NCI-H2227 (cell line): ENCODE measurements at regions not wholly inside any gene's neighbourhood (a gene's known extent, or its start where the extent isn't known, plus 50 kb on each side); places are given as distances from the start of the nearest gene placed in this dataset.

ENCODE experiments used
- DNase-seq: peaks from one replicate; lab custom pipeline; 2025; ENCODE audit not compliant: unreplicated experiment; lab: John Stamatoyannopoulos, UW

DNA sequence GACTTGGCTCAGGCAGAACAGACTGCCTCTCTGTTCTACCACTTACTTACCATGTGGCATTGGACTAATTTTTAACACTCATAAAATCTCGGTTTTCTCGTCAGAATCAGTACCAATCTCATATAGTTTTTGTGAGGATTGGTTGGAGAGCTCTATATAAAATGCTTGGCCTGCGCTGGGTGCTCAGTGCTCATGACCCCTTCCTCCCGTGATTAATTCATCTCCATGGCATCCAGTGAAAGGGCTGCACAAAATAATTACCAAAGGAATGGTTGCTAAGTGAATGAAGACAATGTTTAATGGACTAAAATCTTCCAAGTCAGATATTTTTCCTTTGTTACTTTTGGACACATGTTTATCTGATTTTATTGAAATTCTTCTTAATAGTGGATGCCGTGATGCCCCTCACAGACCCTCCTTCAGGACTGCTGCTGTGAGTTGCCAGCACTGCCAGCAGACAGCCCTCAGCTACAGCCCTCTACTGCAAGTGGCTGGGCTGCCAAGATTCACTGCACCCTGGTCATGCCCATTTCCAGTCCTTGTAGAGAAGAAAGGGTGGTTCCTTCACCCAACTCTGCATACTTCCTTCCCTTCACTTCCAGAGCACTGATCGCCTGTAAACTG lies 436.5 kb downstream of the LMO4 start:
- no peak for DNase-seq

GRCh38 chr1:87765681-87766070 lies 437.0 kb downstream of the LMO4 start:
- DNase-seq: no peak

DNA sequence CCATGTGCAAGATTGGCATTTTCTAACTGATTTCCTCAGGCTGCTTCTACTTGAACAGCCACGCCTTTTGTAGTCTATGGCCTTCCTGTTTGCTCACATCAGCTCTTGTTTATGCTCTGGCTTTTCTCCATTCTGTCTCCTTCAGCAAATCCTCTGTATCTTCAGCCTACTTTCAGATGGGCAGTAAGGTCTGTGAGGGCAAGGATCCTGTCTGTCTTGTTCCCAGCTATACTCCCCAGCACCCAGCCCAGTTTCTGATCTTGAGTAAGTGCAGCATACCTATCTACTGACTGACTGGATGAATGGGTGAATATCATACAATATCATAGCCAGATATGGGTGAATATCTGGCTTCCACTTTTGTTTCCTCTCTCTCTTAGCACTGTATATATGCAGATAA lies 438.1 kb downstream of the LMO4 start:
- DNase-seq: no peak

GRCh38 chr1:87778896-87779295 lies 450.2 kb downstream of the LMO4 start:
- peak; percentile 52 for DNase-seq

DNA sequence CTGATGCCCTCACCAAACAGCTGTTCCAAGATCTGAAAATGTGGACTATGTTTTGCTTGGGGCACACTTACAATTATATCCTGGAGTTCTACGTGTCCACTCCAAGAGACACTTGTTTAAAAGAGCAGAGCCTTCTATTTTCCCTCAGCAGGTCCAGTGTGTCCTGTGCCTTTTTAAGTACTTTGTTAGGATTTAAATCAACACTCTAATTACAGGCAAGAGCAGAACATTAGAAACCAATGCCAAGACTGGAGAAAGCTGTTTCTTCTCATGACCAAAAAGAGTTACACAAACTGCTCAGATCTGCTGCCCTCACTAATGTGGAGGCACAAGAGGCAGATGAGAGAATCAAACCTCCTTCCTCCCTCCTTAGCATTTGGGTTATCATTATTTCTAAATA lies 452.9 kb downstream of the LMO4 start:
- no peak for DNase-seq

DNA sequence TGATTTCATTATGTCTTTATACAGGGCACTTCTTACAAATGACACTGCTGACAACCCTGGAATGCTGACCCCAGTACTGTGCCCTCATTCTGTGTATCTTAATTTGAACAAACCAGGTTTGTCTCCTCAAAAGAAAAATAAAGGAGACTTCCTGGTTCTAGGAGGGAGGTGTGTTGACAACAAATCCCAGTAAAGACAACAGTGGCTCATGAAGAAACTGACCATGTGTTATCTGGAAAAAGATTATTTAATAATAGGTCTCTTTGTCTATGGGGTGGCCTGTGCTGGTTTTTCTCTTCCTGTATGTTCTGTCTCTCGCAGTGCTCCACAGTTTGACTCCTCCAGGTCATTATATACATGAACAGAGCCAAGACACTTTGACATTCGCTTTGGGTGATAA lies 454.6 kb downstream of the LMO4 start:
- no peak for DNase-seq

- no peak for DNase-seq
Observed at GRCh38 chr1:87785386-87785785, 456.7 kb downstream of the LMO4 start.

DNA sequence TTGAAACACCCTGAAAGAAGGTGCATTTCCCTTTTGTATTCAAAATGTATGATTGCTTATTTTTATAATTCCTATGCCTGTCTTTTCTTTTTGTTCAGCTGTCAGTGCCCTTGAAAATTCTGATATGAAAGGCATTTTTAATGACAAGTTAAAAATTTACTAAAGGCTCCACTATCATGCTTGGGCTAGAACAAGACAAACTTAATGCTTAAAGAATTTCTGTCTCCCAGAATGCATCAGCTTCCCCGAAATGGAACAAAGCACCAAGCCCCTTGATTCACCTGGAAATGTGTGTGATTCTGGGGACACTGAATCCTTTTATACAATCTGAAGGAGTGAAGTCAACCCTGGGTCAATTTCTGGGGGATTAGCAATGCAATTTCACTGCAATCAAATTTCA lies 457.5 kb downstream of the LMO4 start:
- DNase-seq: no peak

GRCh38 chr1:87786861-87787545 lies 458.3 kb downstream of the LMO4 start:
- no peak for DNase-seq

- peak; percentile 51 for DNase-seq
Observed at GRCh38 chr1:87787551-87787950, 458.9 kb downstream of the LMO4 start.

DNA sequence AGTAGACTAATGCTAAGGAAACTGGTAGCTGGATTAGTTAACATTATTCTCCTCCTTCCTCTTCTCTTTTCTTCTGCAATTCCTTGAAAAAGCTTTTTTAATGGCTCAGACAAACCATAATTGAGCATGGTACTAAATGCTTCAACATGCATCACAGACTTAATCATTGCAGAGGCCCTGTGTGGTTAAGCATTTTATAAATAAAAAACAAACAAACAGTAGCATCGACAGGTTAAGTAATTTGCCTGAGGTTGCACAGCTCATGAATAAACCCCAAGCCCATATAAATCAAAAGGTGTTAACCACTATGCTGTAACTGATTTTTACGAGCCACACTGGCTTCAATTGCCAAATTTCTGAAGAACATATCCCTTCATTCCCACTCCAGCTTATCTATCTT lies 462.1 kb downstream of the LMO4 start:
- DNase-seq: no peak

DNA sequence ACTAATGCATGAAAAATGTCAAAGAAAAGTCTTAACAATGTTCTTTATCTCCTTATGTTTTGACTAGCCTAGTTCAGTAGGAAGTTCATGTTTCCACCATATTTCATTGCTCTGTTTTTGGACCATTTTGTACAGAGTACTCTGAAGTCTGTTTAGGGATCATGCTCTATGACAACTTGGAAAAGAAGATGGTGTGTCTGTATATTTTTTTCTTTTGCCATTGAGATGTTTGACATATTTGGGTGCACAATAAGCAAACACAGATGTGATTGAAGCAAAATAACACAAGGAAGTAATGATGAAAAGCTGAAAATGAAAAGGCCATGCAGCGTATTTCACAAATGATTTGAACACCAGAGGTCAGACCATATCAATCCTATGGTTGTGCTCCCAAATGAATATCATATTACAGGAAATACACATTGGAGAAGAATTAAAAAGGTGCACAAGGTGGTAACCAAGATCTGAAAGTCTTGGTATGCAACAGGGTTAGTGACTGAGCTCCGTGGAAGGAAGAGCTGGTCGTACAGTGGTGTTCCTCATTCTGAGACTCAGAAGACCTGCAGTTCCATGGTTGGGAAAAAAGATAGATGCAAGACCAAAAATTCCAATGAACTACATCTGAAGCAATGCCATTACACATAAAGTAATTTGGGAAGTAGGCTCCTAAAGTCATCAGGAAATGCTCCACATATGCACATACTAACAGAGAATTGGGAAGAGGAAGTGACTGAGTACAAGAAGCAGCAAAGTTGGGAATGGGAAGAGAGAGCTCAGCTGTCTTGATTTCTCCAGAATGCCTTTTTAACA lies 463.5 kb downstream of the LMO4 start:
- DNase-seq: no peak

DNA sequence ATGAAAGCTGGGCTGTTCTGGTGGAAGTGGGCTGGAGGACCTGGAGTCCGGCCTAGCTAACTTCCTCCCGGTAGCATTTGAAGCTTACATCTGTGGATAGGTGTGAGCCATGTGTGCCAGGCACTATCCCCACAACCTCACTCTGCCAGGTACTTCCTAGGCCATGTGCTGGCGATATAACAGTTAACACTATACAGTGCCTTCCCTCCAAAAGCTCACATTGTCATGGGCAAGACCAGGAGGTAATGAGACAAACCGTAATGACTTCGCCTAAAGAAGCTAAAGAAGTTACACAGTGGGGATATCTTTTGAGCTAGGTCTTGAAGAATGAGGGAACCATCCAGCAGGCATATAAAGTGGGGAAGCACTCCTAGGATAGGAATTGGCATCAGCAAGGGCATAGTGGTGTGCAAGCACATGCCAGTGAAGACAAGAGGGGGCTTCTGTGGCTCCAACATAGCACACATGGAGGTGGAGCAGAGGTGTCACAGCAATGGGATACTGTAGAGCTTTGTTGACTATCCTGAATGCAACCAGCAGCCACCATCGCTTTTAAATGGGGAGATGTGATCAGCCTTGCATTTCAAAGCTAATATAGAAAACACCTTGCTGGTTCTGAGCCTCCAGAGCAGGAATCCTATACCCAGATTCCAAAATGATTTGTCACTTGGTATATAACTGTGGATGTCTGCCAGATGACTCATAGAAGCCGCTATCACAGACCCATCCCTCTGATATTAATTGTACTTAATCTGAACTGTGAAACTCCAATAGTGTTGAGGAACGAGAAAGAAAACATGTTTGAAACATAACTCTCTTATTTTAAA lies 466.3 kb downstream of the LMO4 start:
- no peak for DNase-seq

- DNase-seq: no peak
Observed at GRCh38 chr1:87795615-87796337, 467.1 kb downstream of the LMO4 start.

DNA sequence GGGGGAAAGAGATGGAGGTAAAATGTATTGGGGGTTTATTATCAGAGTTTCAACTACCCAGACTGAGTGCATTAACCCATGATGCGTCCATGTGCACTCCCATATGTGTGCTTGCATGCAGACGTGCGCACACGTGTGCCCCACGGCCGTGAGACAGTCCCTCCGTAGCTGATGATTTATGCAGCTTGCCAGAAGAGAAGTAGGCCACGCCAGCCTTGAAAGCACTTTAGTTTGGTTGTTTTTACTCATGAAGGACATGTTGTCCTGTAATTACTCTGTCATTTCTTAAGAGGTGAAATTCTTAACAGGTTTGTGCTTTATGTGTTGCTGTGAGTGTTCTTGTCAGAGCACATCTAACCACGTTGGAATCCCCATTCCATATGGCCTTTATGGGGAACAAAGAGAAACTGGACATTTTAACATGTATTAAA lies 467.8 kb downstream of the LMO4 start:
- no peak for DNase-seq

DNA sequence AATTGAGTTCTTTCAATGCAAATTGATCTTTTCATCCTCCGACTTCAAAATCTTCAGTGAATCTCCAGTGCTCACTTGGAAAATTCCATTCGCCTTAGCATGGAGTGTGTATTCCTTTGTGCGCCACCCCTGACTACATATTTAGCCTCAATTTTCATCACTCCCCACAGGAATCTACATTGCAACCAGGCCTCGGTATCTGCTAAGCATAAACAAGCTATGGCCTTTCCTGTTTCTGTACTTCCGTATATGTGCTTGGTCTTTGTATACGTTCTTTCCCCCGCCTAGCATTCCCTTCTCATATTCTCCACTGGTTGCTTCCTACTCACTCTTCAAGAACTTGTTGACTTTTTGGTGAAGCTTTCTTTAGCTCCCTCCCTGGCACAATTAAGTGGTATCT lies 470.8 kb downstream of the LMO4 start:
- DNase-seq: no peak

- no peak for DNase-seq
Observed at GRCh38 chr1:87800006-87800405, 471.3 kb downstream of the LMO4 start.

GRCh38 chr1:87803375-87803774 lies 474.7 kb downstream of the LMO4 start:
- DNase-seq: no peak

DNA sequence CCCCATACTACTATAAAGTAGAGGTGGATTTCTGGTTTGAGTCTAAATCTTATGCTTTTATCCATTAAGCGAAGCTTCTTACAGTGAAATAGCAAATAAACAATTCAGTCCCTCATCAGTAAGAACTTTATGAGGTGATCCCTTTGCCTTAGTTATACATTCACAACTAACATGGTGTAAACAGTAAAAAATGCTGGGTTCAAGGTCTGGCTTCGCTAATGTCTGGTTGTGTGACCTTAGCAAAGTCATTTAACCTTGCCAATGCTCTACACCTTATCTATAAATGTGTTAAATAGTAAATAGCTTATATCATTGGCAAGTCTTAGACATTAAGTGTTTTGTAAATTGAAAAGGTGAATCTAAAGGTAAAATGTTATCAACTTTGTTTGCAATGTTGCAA lies 475.4 kb downstream of the LMO4 start:
- no peak for DNase-seq

DNA sequence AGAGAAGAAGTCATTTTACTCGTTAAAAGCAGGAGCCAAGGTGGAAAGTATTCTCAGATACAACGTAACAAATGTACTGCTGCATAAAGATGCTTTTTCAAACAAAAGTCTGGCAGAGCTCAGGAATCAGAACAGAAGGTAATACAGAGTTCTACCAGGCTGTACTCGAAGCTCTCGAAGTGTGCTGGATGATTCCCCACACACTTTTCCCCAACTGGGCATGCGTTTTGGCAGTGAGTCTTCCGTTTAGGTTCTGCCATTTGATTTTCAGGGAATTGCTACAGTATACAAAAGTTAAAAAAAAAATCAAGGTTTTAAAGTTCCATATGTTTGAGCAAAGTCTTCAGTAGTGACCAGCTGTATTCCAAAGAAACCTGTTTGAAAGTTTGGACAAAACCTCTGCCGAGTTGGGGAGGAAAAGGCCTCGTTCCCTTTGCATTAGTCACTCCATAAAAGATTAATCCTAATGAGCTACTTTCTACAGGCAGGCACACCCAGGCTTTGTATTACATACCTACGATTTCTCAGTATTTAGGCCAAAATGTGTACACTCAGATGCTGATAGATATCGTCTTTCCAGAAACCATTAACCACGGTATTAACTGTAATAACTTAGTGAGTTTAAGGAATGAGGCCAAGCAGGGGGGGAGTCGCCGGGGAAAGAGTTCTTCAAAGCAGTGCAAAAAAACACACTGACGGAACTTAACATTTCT lies 477.1 kb downstream of the LMO4 start:
- no peak for DNase-seq
